Activated T-helper 1 cell treated with Interleukin-2 at 50 U/mL for 16 hours (primary cell): ENCODE measurements at regions not wholly inside any gene's neighbourhood (a gene's known extent, or its start where the extent isn't known, plus 50 kb on each side); places are given as distances from the start of the nearest gene placed in this dataset.

Source experiments
- DNase-seq: peaks from one replicate; pipeline ENCODE4 v3.0.0-alpha.2; 2020; ENCODE audit warnings: low read depth

DNA sequence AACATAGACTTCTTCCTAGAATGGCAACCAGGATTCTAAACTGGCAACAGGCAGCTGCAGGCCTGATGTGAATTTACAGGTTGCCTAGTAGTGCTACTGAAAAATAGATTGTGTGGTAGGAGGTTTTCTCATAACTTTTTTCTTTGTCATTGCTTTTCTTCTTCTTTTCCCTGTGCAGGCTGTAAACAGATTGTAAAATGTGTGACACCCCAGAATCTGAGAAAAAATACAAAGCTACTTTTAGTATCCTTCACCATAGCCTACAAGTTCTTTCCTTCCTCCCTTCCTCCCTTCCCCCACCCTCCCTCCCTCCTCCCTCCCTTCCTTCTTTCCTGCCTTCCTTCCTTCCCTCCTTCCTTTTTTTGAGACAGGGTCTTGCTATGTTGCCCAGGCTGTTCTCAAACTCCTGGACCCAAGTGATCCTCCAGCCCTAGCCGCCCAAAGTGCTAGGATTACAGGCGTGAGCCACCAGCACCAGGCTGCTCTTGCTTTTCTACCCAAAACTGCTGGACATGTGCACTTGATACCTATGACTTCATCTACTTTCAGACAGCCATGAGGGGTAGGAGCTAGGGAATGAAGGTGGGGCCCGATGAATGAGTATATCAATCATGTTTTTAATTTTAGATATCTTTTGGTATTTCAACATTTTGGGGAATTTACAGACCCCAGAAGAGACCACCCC lies 114.2 kb upstream of the EEA1 start:
- no peak for DNase-seq

- DNase-seq, result no peak
These were observed 114.7 kb upstream of the EEA1 start for GRCh38 chr12:93043877-93044209.

GRCh38 chr12:93047118-93047517 lies 118.0 kb upstream of the EEA1 start:
- DNase-seq, result no peak

DNA sequence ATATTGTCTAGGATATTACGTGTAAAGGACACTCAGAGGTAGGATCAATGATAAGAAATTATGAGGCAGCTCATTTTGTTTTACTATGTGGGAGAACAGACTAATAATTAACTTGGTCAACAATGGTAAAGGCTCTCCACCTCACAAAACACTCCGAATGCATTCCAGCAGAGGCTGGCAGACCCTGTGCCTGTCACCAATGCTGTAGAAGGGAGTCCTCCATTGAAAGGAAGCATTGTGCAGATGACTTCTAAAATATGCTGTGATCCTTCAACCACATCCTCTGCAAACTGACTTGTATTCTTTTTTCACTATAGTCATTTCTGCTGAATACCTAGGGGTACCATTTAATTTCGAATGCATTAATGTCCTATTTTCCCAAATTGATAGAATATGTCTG lies 119.6 kb upstream of the EEA1 start:
- DNase-seq, result no peak

GRCh38 chr12:93050026-93050747 lies 121.1 kb upstream of the EEA1 start:
- no peak for DNase-seq

DNA sequence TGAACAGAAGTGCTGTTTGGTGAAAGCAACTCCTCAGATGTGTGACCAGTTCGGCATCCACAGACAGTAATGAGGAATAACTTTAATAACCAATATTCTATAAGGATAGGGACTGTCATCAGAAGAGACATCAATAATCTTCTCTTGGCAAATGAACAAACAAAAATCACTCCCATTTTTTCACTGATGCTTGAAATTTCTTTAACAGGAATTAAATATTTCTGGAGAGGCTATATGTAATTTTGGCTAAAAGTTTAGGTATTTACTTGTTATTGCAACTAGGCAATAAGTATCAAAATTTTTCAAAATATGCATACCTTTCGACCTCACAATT lies 121.6 kb upstream of the EEA1 start:
- no peak for DNase-seq

GRCh38 chr12:93054021-93054420 lies 124.9 kb upstream of the EEA1 start:
- no peak for DNase-seq

DNA sequence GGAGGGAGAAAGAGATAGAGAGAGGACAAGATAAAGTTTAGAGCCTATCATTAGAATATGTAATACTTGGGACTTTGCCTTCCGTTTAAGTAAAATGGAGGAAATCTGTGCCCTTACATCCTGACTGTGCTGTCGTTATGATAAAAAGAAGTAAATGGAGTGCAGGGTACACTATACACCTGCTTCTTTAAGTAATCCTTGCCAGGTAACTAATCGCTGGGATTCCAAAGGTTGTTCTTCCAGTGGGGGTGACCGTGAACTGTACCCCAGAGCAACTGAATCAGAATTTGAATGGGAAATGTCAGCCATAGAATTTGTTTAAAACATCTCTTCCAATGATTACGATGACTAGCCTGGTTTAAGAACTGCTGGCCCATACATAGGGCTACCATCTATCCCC lies 126.1 kb upstream of the EEA1 start:
- no peak for DNase-seq

DNA sequence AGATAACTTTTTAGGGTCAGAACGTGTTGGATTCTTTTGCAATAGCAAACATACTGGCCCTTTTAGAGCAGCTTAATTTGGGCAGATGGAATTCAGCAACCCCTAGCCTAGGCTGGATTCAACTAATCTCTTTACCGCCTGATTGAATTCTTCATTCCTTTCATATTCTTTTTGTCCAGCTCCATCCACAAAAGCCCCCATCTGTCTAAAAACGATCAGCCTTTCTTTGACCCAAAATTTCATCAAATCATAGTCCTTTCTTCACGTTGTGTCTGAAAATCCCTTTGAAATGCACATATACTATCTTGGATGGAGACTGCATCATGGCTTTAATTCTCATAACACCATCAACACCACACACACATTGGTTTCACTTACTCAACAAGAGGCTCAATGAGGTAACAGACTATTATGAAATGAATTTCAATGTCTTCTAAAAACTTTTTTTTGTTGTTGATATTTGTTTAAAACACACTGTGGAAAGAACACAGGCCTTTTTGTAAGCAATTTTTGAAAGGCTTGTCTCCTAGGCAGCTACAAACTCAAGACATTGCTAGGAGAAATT lies 128.0 kb upstream of the EEA1 start:
- DNase-seq, result no peak

DNA sequence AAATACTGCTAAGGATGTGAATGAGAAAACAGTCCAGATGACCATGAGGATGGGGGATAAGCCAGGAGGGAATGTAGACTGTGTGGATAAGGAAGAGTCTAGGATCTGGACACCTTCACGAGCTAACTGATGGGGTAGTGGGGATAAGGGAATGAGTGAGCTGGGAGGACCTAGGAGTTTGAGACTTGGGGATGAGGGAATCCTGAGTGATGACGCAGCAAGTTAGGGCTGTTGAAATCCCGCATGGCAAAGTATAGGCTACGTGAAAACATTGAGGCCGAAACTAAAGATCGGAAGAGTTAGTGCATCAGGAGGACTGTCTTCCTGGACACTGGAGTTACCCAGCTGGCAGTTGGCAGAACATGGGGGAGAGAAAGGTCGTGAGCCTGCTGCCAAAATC lies 129.2 kb upstream of the EEA1 start:
- no peak for DNase-seq

- DNase-seq, result no peak
These were observed 130.2 kb upstream of the EEA1 start for GRCh38 chr12:93059288-93059687.

DNA sequence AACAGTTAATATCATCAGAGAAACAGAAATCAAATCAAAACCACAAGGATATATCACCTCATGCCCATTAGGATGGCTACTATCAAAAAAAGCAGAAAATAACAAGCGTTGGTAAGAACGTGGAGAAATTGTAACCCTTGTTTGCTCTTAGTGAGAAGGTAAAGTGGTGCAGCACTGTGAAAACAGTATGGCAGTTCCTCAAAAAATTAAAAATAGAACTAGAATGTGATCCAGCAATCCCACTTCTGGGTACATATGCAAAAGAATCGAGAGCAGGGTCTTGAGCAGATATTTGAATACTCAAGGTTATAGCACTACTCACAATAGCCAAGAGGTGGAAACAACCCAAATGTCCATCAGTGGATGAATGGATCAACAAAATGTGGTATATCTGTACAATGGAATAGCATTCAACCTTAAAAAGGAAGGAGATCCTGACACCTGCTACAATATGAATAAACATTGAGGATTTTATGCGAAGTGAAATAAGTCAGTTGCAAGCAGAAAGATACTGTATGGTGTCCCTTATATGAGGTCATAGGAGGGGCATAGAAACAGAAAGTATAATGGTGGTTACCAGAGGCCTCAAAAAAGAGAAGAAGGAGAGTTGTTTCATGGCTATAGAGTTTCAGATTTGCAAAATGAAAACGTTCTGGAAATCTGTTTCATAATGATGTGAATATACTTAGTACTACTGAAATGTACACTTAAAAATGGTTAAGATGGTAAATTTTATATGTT lies 131.0 kb upstream of the EEA1 start:
- no peak for DNase-seq

DNA sequence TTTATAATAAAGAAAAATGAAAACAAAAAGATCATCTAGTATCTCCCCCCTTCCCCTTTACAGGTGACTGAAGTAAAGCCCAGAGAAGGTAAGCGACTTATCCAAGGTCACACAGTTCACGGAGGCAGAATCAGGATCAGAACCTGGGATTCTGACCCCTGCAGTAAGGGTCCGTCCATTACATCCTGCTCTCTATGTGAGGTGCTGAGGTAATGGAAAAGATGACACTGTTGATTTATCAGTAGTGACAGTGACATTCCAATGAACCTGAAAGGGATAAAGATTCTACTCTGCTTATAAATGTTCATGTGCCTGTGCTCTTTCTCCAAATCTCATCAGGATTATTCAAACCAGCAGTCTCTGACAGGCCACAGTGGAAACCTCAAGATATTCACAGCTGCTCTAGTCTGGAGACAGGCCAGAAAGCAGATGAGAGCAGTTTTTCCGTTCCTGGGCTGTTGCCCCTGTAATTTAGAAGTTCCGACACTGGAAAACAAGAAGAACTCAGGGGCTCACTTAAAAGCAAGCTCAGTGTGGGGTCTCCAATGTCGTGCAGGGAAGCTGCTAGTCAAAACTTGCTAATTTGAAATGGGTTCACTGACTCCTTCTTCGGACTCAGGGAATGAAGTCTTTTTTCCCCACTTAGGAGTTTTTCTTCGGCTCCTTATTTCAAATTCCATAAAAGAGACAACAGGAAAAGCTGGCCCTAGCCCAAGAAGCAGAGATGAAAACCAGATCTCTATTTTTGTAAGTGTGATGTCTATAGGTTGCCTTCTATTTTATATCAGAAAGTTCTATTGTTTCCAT lies 131.8 kb upstream of the EEA1 start:
- DNase-seq, result no peak

- no peak for DNase-seq
These were observed 132.7 kb upstream of the EEA1 start for GRCh38 chr12:93061473-93062419.

GRCh38 chr12:93065896-93066295 lies 136.8 kb upstream of the EEA1 start:
- DNase-seq, result no peak

- DNase-seq, result no peak
These were observed 143.2 kb upstream of the EEA1 start for GRCh38 chr12:93072340-93072739.

- no peak for DNase-seq
These were observed 144.2 kb upstream of the EEA1 start for GRCh38 chr12:93073324-93073723.

GRCh38 chr12:93078059-93078458 lies 149.0 kb upstream of the EEA1 start:
- DNase-seq, result no peak

DNA sequence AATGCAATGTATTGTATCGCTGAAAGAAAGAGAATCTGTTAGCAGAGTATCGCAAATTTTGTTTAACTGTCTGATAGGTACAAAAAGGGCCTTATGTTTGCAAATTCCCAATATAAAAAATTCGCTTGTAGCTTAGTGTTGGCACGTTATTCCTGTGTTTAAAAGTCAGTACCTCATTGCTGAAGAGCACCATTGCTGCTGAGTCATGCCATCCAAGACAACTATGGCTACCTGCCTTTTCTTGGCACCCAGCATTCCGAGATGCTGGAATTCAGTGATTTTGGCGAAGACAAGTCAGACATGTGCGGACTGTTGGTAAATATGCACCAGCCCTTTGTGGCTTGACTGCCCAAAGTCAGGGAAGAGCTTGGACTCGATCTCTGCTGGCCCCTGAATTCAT lies 149.5 kb upstream of the EEA1 start:
- no peak for DNase-seq

GRCh38 chr12:93079271-93079670 lies 150.2 kb upstream of the EEA1 start:
- no peak for DNase-seq

- no peak for DNase-seq
These were observed 150.9 kb upstream of the EEA1 start for GRCh38 chr12:93079976-93080375.
